A673 (cell line): ENCODE measurements at regions not wholly inside any gene's neighbourhood (a gene's known extent, or its start where the extent isn't known, plus 50 kb on each side); places are given as distances from the start of the nearest gene placed in this dataset.

ENCODE experiments used
- CTCF ChIP-seq: fragments of 300-800, 200-600 bp; sonication (generic); conservative IDR thresholded peaks from 2 replicates; pipeline ENCODE4 v1.5.1; 2017; ENCODE audit warnings: low read depth, mild to moderate bottlenecking, antibody characterized with exemption, low read length, moderate library complexity, mixed read lengths
- EZH2 ChIP-seq: fragments of 200-600 bp; sonication (generic); IDR thresholded peaks from 2 replicates; pipeline ENCODE4 v1.6.1; 2017; ENCODE audit warnings: borderline replicate concordance, low read depth, mild to moderate bottlenecking, mixed read lengths, antibody characterized with exemption, low read length; ENCODE audit not compliant: poor library complexity, severe bottlenecking

DNA sequence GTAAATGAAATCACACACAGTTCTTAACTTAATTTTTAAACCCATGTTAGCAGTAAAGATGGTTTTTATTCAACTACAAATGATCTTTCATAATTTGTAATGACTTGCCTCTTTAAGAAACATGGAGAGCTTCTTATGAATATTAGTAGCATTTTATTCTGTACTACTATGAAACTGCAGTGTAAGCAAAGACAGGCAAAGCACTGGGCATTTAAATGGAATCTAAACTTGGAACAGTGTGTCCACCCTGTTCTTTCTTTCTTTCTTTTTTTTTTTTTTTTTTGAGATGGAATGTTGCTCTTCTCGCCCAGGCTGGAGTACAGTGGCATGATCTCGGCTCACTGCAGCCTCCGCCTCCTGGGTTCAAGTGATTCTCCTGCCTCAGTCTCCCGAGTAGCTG is 740.4 kb upstream of the IGFBP3 start:
- TF ChIP-seq CTCF (no peak), EZH2 (no peak)
